Thyroid gland (tissue), 4 donors: ENCODE measurements at regions not wholly inside any gene's neighbourhood (a gene's known extent, or its start where the extent isn't known, plus 50 kb on each side); places are given as distances from the start of the nearest gene placed in this dataset.

Experiments used
- DNase-seq, 2 donors: peaks; one replicate each; pipeline ENCODE4 v3.0.0-alpha.2; 2019
- H3K27ac ChIP-seq, 3 donors: fragments of 200-600 bp; sonication (generic); 1 replicate in 2 of 3; 2 replicates in 1 of 3; pipeline ENCODE4 v1.5.1; 2016 to 2019; ENCODE audit warnings: mild to moderate bottlenecking in 1 of 3, moderate library complexity in 1 of 3
- H3K27me3 ChIP-seq: fragments of 200-600 bp; sonication (generic); one replicate; pipeline ENCODE4 v1.5.1; 2019
- H3K36me3 ChIP-seq, 2 donors: fragments of 200-600 bp; sonication (generic); one replicate each; pipeline ENCODE4 v1.5.1; 2016 to 2019
- H3K4me1 ChIP-seq, 2 donors: fragments of 200-600 bp; sonication (generic); one replicate each; pipeline ENCODE4 v1.5.1; 2017 to 2019
- H3K4me3 ChIP-seq, 3 donors: fragments of 200-600 bp; sonication (generic); replicated peaks in 1 of 3; 1 replicate in 2 of 3; 2 replicates in 1 of 3; pipeline ENCODE4 v1.5.1; 2016; ENCODE audit warnings: mild to moderate bottlenecking in 1 of 3
- H3K9me3 ChIP-seq: fragments of 200-600 bp; sonication (generic); one replicate; pipeline ENCODE4 v1.5.1; 2017
- POLR2A ChIP-seq, 2 donors: fragments of 450-650 bp; IDR thresholded peaks; one replicate each; pipeline ENCODE4 v1.6.1; 2017; ENCODE audit warnings: antibody characterized with exemption in 2 of 2, mild to moderate bottlenecking in 2 of 2, moderate library complexity in 1 of 2
- WGBS, 2 donors: methylation state at CpG; one replicate each; pipeline ENCODE4 v1.1.5; 2017; 5-methylcytosine and 5-hydroxymethylcytosine counted together
- intact Hi-C: fragments of 100-400 bp; cut with DNase I; formaldehyde crosslinking; loops from one replicate; pipeline ENCODE4 v1.15.1; 2023
- TF ChIP-seq, protein P1 (sequence below), 6 experiments: fragments of 200-600 bp in 3 of 6; fragments of 450-650 bp in 3 of 6; sonication (generic) in 3 of 6; IDR thresholded peaks; one replicate each; pipeline ENCODE4 v1.5.1; 2016 to 2019; ENCODE audit warnings: antibody characterized with exemption in 6 of 6, mild to moderate bottlenecking in 2 of 6, inconsistent platforms in 1 of 6, moderate library complexity in 1 of 6

- intact Hi-C loops = no loop called here
- H3K36me3 ChIP-seq = no peaks in the 10 kb centered on the region
- no peaks in the 10 kb centered on the region for H3K27me3 ChIP-seq
- TF ChIP-seq POLR2A (IDR thresholded peaks at IDR 0.05) = no peak
- TF ChIP-seq, protein P1, sequence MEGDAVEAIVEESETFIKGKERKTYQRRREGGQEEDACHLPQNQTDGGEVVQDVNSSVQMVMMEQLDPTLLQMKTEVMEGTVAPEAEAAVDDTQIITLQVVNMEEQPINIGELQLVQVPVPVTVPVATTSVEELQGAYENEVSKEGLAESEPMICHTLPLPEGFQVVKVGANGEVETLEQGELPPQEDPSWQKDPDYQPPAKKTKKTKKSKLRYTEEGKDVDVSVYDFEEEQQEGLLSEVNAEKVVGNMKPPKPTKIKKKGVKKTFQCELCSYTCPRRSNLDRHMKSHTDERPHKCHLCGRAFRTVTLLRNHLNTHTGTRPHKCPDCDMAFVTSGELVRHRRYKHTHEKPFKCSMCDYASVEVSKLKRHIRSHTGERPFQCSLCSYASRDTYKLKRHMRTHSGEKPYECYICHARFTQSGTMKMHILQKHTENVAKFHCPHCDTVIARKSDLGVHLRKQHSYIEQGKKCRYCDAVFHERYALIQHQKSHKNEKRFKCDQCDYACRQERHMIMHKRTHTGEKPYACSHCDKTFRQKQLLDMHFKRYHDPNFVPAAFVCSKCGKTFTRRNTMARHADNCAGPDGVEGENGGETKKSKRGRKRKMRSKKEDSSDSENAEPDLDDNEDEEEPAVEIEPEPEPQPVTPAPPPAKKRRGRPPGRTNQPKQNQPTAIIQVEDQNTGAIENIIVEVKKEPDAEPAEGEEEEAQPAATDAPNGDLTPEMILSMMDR (IDR thresholded peaks at IDR 0.05) = no peak
- H3K4me3 ChIP-seq = no peak overlapping the region
- H3K9me3 ChIP-seq = no peaks in the 10 kb centered on the region
- H3K4me1 ChIP-seq = no peaks in the 10 kb centered on the region
- no peak overlapping the region for H3K27ac ChIP-seq
- WGBS, 2 donors = 89% methylated on average over 3 of the region's 3 CpGs
- DNase-seq = no peak
Measured at GRCh38 chr15:81914333-81914732, 131.5 kb downstream of the MEX3B start.

- DNase-seq = no peak
- Histone ChIP-seq H3K36me3 (no peaks in the 10 kb centered on the region), H3K4me1 (no peaks in the 10 kb centered on the region), H3K27me3 (no peaks in the 10 kb centered on the region), H3K4me3 (no peak overlapping the region), H3K27ac (no peak overlapping the region), H3K9me3 (no peaks in the 10 kb centered on the region)
- WGBS, 2 donors = 66 to 72% methylated on average over 8 of the region's 8 CpGs
- no peak for TF ChIP-seq POLR2A (IDR thresholded peaks at IDR 0.05)
- TF ChIP-seq, protein P1 (IDR thresholded peaks at IDR 0.05) = no peak
- intact Hi-C loops = no loop called here
Measured at GRCh38 chr15:81911022-81911971, 134.5 kb downstream of the MEX3B start.

- TF ChIP-seq, protein P1 (IDR thresholded peaks at IDR 0.05) = no peak
- TF ChIP-seq POLR2A (IDR thresholded peaks at IDR 0.05) = no peak
- intact Hi-C loops = no loop called here
- Histone ChIP-seq H3K4me3 (no peak overlapping the region), H3K27ac (no peak overlapping the region), H3K27me3 (no peaks in the 10 kb centered on the region), H3K4me1 (no peaks in the 10 kb centered on the region), H3K36me3 (no peaks in the 10 kb centered on the region), H3K9me3 (no peaks in the 10 kb centered on the region)
- 57 to 62% methylated on average over 7 of the region's 7 CpGs for WGBS, 2 donors
- no peak for DNase-seq
Measured at GRCh38 chr15:81910355-81911021, 135.3 kb downstream of the MEX3B start.

DNA sequence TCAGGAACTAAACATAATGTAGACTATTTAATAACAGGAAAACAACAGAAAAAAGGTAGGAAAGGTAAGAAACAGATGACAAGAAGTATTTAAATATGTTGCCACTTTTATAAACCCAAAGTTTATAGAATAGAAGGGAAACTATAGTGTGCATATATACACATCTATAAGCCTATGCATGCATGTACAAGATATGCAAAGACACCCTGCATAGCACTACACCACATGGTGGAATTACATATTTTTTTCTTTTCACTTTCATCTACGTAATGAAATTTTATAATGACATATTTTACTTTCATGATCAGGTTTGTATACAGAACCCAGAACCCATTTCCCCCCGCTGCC lies 136.8 kb downstream of the MEX3B start:
- no peaks in the 10 kb centered on the region for H3K9me3 ChIP-seq
- TF ChIP-seq, protein P1 (IDR thresholded peaks at IDR 0.05) = no peak
- TF ChIP-seq POLR2A (IDR thresholded peaks at IDR 0.05) = no peak
- H3K27ac ChIP-seq = no peak overlapping the region
- intact Hi-C loops = no loop called here
- no peaks in the 10 kb centered on the region for H3K27me3 ChIP-seq
- 76 to 78% methylated on average over 2 of the region's 2 CpGs for WGBS, 2 donors
- no peak overlapping the region for H3K4me3 ChIP-seq
- DNase-seq = no peak
- no peaks in the 10 kb centered on the region for H3K4me1 ChIP-seq
- H3K36me3 ChIP-seq = no peaks in the 10 kb centered on the region

DNA sequence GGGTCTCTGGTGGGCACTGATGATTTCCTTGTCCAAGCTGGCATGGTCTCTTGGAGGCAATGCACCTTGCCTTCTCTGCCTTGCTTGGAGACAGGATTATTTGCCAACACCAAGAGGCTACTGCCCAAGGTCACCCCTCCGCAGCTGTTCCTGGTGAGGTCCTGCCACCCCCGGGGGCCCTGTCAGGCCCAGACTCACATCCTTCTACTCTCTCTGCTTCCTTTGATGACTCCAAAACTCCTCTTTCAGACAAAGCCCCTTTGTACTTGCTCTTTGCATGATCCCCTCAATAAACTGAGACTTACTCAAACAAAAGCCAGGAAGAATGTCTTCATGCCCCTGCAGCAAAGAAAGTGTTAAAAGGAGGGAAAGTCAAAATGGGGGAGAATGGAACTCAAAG lies 137.7 kb downstream of the MEX3B start:
- Histone ChIP-seq H3K4me1 (no peaks in the 10 kb centered on the region), H3K9me3 (no peaks in the 10 kb centered on the region), H3K36me3 (no peaks in the 10 kb centered on the region), H3K27ac (no peak overlapping the region), H3K27me3 (no peaks in the 10 kb centered on the region), H3K4me3 (no peak overlapping the region)
- no peak for DNase-seq
- intact Hi-C loops = no loop called here
- WGBS, 2 donors = 59 to 77% methylated on average over 2 of the region's 2 CpGs
- TF ChIP-seq, protein P1 (IDR thresholded peaks at IDR 0.05) = no peak
- no peak for TF ChIP-seq POLR2A (IDR thresholded peaks at IDR 0.05)
